ENCODE measurements at regions not wholly inside any gene's neighbourhood (a gene's known extent, or its start where the extent isn't known, plus 50 kb on each side); places are given as distances from the start of the nearest gene placed in this dataset.
"Not testable (repeated sequence)": the region's sequence is repeated elsewhere in the genome, so short reads cannot be mapped to it uniquely, and the experiment has no call there.

- DNase-seq (ENCODE audit: low spot score, unreplicated experiment) = no peak
- Mint-ChIP-seq H3K27me3 (peaks cover 3% of the 10 kb centered on the region), H3K36me3 (ENCODE audit: insufficient read depth) (no peaks in the 10 kb centered on the region), H3K9me3 (ENCODE audit: low read depth) (peaks cover 4% of the 10 kb centered on the region), H3K4me3 (ENCODE audit: low read depth) (no peak overlapping the region), H3K27ac (no peak overlapping the region), H3K4me1 (ENCODE audit: low read depth) (peaks cover 2% of the 10 kb centered on the region)
- TF ChIP-seq, protein P1, sequence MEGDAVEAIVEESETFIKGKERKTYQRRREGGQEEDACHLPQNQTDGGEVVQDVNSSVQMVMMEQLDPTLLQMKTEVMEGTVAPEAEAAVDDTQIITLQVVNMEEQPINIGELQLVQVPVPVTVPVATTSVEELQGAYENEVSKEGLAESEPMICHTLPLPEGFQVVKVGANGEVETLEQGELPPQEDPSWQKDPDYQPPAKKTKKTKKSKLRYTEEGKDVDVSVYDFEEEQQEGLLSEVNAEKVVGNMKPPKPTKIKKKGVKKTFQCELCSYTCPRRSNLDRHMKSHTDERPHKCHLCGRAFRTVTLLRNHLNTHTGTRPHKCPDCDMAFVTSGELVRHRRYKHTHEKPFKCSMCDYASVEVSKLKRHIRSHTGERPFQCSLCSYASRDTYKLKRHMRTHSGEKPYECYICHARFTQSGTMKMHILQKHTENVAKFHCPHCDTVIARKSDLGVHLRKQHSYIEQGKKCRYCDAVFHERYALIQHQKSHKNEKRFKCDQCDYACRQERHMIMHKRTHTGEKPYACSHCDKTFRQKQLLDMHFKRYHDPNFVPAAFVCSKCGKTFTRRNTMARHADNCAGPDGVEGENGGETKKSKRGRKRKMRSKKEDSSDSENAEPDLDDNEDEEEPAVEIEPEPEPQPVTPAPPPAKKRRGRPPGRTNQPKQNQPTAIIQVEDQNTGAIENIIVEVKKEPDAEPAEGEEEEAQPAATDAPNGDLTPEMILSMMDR (IDR thresholded peaks at IDR 0.05; ENCODE audit: unreplicated experiment) = no peak
Measured at GRCh38 chr16:52742052-52742451, 195.1 kb upstream of the TOX3 start.

GRCh38 chr16:52741351-52741750 is 194.4 kb upstream of the TOX3 start:
- H3K4me3 Mint-ChIP-seq (ENCODE audit: low read depth) = no peak overlapping the region
- no peak overlapping the region for H3K27ac Mint-ChIP-seq
- TF ChIP-seq, protein P1 (IDR thresholded peaks at IDR 0.05; ENCODE audit: unreplicated experiment) = no peak
- peaks cover 2% of the 10 kb centered on the region for H3K4me1 Mint-ChIP-seq (ENCODE audit: low read depth)
- peaks cover 3% of the 10 kb centered on the region for H3K27me3 Mint-ChIP-seq
- no peaks in the 10 kb centered on the region for H3K36me3 Mint-ChIP-seq (ENCODE audit: insufficient read depth)
- peaks cover 4% of the 10 kb centered on the region for H3K9me3 Mint-ChIP-seq (ENCODE audit: low read depth)
- no peak for DNase-seq (ENCODE audit: low spot score, unreplicated experiment)

DNA sequence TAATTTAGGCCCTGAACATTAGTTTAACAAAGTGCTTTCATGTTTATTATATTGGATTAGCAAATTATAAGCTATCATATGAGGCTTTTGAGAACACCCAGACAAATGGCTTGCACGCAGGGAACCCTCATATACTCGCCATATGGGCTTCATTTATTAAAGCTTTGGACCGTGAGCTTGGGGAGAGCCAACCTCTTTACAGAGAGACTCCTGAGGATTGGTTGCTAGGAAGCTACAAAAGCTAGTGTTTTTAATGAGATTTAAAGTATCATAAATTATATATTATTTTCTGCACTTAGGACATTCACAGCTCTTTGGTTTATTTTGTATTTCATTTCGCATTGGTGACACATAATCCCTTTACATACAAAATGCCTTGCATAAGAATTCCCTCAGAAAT is 193.8 kb upstream of the TOX3 start:
- Mint-ChIP-seq H3K27ac (no peak overlapping the region), H3K27me3 (peaks cover 3% of the 10 kb centered on the region), H3K4me3 (ENCODE audit: low read depth) (no peak overlapping the region), H3K36me3 (ENCODE audit: insufficient read depth) (no peaks in the 10 kb centered on the region), H3K4me1 (ENCODE audit: low read depth) (peaks cover 2% of the 10 kb centered on the region), H3K9me3 (ENCODE audit: low read depth) (peaks cover 4% of the 10 kb centered on the region)
- TF ChIP-seq, protein P1 (IDR thresholded peaks at IDR 0.05; ENCODE audit: unreplicated experiment) = no peak
- no peak for DNase-seq (ENCODE audit: low spot score, unreplicated experiment)

DNA sequence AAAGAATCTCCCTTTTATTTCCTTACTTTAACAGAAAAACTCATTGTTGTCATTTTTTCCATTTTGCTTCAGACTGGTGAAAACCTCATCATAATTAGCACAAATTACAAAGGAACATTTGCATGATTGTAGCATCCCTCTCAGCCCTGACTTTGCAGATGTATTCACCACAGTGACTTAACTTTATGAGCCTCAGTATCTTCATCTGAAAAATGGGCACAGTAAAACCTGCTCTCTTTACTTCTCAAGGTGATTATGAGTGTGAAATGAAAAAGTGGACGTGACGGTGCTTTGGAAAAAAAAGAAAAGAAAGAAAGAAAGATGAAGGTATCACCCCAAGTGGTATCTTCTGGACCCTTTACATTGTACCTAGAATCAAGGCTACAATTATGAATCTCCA is 193.4 kb upstream of the TOX3 start:
- Mint-ChIP-seq H3K4me3 (ENCODE audit: low read depth) (no peak overlapping the region), H3K9me3 (ENCODE audit: low read depth) (peaks cover 4% of the 10 kb centered on the region), H3K4me1 (ENCODE audit: low read depth) (peaks cover 2% of the 10 kb centered on the region), H3K36me3 (ENCODE audit: insufficient read depth) (no peaks in the 10 kb centered on the region), H3K27me3 (peaks cover 6% of the 10 kb centered on the region), H3K27ac (no peak overlapping the region)
- TF ChIP-seq, protein P1 (IDR thresholded peaks at IDR 0.05; ENCODE audit: unreplicated experiment) = no peak
- no peak for DNase-seq (ENCODE audit: low spot score, unreplicated experiment)

GRCh38 chr16:52738992-52739391 is 192.0 kb upstream of the TOX3 start:
- not testable (repeated sequence) for H3K4me1 Mint-ChIP-seq (ENCODE audit: low read depth); H3K4me3 Mint-ChIP-seq (ENCODE audit: low read depth); H3K36me3 Mint-ChIP-seq (ENCODE audit: insufficient read depth); H3K9me3 Mint-ChIP-seq (ENCODE audit: low read depth); DNase-seq (ENCODE audit: low spot score, unreplicated experiment); H3K27ac Mint-ChIP-seq
- peaks cover 13% of the 10 kb centered on the region for H3K27me3 Mint-ChIP-seq

DNA sequence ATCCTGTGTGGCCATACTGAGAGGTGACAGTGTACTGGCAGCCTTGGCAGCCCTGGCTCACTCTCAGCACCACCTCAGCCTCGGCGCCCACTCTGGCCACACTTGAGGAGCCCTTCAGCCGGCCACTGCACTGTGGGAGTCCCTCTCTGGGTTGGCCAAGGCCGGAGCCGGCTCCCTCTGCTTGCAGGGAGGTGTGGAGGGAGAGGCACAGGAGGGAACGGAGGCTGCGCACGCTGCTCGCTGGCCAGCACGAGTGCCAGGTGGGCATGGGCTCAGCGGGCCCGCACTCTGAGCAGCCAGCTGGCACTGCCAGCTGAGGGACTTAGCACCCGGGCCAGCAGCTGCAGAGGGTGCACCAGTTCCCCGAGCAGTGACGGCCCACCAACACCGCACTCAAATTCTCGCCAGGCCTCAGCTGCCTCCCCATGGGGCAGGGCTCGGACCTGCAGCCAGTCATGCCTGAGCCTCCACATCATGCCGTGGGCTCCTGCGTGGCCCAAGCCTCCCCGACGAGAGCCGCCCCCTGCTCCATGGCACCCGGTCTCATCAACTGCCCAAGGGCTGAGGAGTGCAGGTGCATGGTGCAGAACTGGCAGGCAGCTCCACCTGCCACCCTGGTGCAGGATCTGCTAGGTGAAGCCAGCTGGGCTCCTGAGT is 184.4 kb upstream of the TOX3 start:
- H3K27me3 Mint-ChIP-seq = peaks cover 10% of the 10 kb centered on the region
- TF ChIP-seq, protein P1 (IDR thresholded peaks at IDR 0.05; ENCODE audit: unreplicated experiment) = no peak
- no peak overlapping the region for H3K4me3 Mint-ChIP-seq (ENCODE audit: low read depth)
- no peak overlapping the region for H3K27ac Mint-ChIP-seq
- no peak for DNase-seq (ENCODE audit: low spot score, unreplicated experiment)
- peaks cover 2% of the 10 kb centered on the region for H3K36me3 Mint-ChIP-seq (ENCODE audit: insufficient read depth)
- peaks cover 3% of the 10 kb centered on the region for H3K4me1 Mint-ChIP-seq (ENCODE audit: low read depth)
- H3K9me3 Mint-ChIP-seq (ENCODE audit: low read depth) = peaks cover 13% of the 10 kb centered on the region

All from progenitor cell of endocrine pancreas (in vitro differentiated cells).